Tongue (tissue), 1 donor: ENCODE measurements at regions not wholly inside any gene's neighbourhood (a gene's known extent, or its start where the extent isn't known, plus 50 kb on each side); places are given as distances from the start of the nearest gene placed in this dataset.

Experiments
- DNase-seq: peaks from one replicate; pipeline ENCODE4 v3.0.0-alpha.2; 2015

GRCh38 chr21:45592208-45592619 is 50.0 kb upstream of the SLC19A1 start:
- peak; percentile 40 for DNase-seq

GRCh38 chr21:45592626-45593134 is 50.4 kb upstream of the SLC19A1 start:
- DNase-seq = no peak

- DNase-seq = no peak
These were observed 50.1 kb upstream of the PCBP3 start for GRCh38 chr21:45593162-45594022.
